Activated naive CD4-positive, alpha-beta T cell treated with anti-CD3 and anti-CD28 coated beads, Interleukin-2, amount 50 U/mL, for 72 hours (primary cell): ENCODE measurements at regions not wholly inside any gene's neighbourhood (a gene's known extent, or its start where the extent isn't known, plus 50 kb on each side); places are given as distances from the start of the nearest gene placed in this dataset.
"Not testable (repeated sequence)": the region's sequence is repeated elsewhere in the genome, so short reads cannot be mapped to it uniquely, and the experiment has no call there.

Experiments used
- ATAC-seq, 2 donors: fragments of 150-1000 bp; cut with Tn5 transposase; 2 replicates each; pipeline ENCODE4 v1.10.0; 2021; ENCODE audit warnings: mild to moderate bottlenecking in 2 of 2, moderate library complexity in 2 of 2
- DNase-seq, 2 donors: peaks; one replicate each; pipeline ENCODE4 v3.0.0; 2021 to 2022; ENCODE audit warnings: low spot score in 2 of 2
- H3K27ac Mint-ChIP-seq, 2 donors: one replicate each; pipeline ENCODE4 v1.8.0; 2022; ENCODE audit warnings: mild to moderate bottlenecking in 2 of 2, mixed read lengths in 2 of 2
- H3K36me3 Mint-ChIP-seq, 2 donors: one replicate each; pipeline ENCODE4 v1.8.0; 2022; ENCODE audit warnings: mixed read lengths in 2 of 2
- H3K9me3 Mint-ChIP-seq, 2 donors: one replicate each; pipeline ENCODE4 v1.8.0; 2022; ENCODE audit warnings: mixed read lengths in 2 of 2

DNA sequence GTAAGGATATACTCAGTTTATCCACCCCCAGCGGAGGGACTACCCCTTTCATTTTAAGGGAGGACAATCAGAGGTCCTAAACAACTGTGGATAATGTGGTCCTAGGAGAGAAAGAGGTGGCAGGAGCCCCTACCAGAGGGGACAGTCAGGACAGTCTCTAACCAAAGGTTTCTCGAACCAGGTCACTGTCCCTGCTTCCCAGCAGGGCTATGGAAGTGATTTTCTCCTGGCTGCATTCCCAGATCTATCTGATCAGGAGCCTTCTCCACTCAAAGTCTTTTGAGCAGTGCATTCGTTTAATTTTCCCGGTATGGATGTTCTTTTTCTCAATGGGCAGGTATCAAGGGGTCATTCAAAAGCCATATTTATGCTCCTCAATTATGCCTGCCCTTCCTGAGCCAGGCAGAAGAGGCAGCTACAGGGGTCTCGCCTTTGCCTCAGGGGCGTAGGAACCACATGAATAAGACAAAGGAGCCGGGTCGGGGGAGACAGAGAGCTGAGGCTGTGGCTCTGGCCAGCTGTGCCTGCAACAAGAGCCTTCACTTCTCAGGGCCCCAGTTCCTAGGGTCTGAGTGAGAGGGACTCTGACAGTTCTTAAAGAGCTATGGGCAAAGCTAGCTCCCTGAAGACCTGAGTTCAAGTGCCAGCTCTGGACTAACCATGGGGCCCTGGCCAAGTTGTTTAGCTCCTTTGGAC, 62.5 kb upstream of the DMRTB1 start:
- no peaks in the 10 kb centered on the region for H3K36me3 Mint-ChIP-seq
- no peaks in the 10 kb centered on the region for H3K9me3 Mint-ChIP-seq
- no peak overlapping the region for H3K27ac Mint-ChIP-seq
- no peak for DNase-seq
- no peak for ATAC-seq

DNA sequence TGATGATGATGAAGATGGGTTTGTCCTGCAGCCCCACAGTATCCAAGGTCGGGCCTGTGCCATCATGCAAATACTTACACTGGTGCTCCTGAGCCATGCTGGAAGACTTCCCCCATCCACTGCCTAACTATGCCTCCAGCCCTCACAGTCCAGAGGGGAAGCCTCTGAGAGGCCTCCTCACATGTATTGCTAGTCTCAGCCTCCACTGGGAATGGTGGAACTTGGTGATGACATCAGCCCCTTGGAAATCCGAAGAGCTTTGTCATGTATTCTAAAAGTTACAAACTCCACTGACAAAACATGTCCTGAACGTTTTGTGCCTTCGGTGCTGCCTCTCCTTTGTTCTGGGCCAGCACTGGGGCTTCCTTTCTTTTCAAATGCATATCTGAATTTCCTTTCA, 61.1 kb upstream of the DMRTB1 start:
- no peak for DNase-seq
- Mint-ChIP-seq H3K36me3 (no peaks in the 10 kb centered on the region), H3K27ac (no peak overlapping the region), H3K9me3 (no peaks in the 10 kb centered on the region)
- no peak for ATAC-seq

DNA sequence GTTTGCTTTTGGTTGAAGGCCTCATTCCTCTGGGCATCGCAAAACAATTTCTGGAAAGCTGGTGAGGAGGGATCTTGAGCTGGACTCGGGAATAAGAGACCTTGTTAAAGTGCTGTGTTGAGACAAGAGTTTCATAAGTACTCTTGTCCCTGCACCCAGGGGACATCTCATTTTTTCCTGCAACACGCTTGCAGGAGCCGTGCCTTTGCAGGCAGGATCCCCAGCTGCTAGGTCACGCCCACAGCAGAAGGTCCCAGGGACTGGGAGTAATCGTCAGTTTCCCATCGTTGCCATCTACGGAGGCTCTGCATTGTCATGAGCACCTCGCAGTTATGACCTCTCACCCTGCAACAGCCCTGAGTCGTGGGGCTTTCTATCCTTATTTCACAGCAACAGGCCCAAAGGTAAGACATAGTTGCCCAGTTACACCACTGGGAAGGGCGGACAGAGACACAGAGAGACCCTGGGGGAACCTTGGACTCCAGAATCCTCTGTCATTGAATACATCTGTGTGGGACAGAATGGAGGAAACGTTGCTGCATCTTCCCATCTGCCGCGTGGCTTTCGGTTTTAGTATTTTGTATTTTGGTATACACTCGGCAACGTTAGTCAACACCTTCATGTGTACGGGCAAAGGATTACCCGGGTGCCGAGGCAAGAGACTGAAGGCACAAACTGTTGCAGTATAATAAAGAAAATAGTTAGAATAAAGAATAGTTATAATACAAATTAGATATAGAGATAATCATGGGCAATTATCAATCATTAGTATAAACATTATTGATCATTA, 60.4 kb upstream of the DMRTB1 start:
- H3K9me3 Mint-ChIP-seq, result no peaks in the 10 kb centered on the region

DNA sequence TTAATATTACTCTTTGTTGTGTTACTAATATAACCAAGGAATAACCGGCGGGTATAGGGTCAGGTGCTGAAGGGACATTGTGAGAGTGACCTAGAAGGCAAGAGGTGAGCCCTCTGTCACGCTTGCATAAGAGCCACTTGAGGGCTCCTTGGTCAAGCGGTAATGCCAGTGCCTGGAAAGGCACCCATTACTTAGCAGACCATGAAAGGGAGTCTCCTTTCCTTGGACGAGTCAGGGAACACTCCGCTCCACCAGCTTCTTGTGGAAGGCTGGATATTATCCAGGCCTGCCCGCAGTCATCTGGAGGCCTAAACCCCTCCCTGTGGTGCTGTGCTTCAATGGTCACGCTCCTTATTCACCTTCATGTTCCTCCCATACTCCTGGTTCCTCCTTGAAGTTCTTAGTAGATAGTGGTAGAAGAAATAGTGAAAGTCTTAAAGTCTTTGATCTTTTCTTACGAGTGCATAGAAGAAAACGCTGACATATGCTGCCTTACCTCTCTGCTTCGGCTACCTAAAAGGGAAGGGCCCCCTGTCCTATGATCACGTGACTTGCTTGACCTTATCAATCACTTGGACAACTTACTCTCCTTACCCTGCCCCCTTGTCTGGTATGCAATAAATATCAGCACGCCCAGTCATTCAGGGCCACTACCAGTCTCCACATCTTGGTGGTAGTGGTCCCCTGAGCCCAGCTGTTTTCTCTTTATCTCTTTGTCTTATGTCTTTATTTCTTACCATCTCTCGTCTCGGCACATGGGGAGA, 59.6 kb upstream of the DMRTB1 start:
- not testable (repeated sequence) for H3K36me3 Mint-ChIP-seq, DNase-seq, H3K27ac Mint-ChIP-seq, H3K9me3 Mint-ChIP-seq, ATAC-seq

More for the DNA sequence above, 60.4 kb upstream of the DMRTB1 start:
- no peak for ATAC-seq
- Mint-ChIP-seq H3K27ac (peak overlapping the region in 1 of 2 donors; percentile 39), H3K36me3 (no peaks in the 10 kb centered on the region)
- DNase-seq, result no peak

DNA sequence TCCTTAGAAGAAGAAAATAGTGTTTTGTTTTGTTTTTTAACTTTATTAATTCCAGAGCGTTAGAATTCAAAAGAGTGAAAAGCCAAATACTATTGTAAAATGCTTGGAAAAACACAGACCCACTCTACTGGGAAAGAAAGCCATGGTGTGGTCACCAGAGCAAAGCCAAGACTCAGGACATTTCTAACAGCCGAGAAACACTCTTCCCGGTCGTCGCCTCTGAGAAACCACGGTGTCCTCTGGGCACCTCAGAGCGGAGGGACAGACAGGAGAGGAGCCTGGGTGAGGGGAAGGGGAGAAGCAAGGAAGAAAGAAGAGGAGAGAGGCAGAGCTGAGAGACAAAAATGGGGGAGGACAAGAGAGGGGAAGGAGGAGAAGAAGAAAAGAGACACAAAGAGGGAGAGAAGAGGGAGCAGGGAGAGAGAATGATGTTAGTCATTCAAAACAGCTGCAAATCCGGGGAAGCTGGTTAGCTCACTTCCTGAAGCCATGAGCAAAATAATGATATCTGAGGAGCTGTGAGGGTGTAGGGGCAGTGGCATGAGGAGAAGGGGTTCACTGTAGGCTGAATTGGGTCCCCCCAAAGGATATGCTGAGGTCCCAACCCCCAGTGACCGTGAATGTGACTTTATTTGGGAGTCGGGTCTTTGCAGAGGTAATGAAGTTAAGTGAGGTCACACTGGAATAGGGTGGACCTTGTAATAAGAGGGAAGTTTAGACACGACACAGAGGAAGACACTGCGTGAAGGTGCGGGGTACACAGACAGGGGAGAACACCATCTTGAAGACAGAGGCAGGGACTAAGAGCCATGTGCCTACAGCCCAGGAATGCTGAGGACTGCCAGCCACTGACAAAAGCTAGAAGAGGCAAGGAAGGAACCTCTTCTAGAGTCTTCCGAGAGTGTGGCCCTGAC, 58.2 kb upstream of the DMRTB1 start:
- ATAC-seq (no peak), DNase-seq (no peak)
- Mint-ChIP-seq H3K36me3 (no peaks in the 10 kb centered on the region), H3K27ac (no peak overlapping the region), H3K9me3 (no peaks in the 10 kb centered on the region)

DNA sequence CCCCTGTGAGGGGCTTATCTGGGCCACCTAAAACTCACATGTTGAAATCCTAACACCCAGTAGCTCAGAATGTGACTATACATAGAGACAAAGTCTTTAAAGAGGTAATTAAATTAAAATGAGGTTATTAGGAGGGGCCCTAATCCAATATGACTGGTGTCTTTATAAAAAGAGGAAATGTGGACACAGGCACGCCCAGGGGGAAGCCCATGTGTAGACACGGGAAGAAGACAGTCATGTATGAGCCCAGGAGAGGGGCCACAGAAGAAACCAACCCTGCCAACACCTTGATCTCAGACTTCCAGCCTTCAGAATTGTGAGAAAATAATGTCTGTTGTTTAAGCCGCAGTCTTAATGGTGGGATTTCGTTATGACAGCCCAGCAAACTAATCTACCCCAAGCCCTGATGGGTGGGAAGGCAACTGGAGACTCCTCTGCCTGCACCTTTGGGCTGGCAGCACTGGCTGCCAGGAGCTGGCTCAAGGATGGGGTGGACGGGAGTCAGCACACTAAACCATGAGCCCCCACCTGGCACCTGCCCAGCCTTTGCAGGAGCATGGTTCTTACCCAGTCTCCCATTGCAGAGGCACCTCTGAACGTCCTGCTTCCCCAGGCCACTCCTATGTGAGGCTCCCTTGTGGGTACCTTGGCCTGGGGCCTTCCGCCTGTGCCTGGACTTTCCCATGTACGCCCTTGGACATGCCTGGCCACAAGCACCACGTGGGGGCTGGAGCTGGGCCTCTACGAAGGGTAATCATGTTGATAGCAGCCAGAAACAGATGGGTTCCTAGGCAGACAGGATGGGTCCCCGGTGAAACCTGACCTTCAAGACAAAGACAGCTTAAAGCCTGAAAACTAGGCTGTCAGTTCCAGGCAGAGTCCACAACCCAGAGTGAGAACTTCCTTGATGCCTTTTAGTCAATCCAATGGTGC, 57.1 kb upstream of the DMRTB1 start:
- Mint-ChIP-seq H3K9me3 (no peaks in the 10 kb centered on the region), H3K36me3 (no peaks in the 10 kb centered on the region), H3K27ac (no peak overlapping the region)
- DNase-seq, result no peak
- ATAC-seq, result no peak

DNA sequence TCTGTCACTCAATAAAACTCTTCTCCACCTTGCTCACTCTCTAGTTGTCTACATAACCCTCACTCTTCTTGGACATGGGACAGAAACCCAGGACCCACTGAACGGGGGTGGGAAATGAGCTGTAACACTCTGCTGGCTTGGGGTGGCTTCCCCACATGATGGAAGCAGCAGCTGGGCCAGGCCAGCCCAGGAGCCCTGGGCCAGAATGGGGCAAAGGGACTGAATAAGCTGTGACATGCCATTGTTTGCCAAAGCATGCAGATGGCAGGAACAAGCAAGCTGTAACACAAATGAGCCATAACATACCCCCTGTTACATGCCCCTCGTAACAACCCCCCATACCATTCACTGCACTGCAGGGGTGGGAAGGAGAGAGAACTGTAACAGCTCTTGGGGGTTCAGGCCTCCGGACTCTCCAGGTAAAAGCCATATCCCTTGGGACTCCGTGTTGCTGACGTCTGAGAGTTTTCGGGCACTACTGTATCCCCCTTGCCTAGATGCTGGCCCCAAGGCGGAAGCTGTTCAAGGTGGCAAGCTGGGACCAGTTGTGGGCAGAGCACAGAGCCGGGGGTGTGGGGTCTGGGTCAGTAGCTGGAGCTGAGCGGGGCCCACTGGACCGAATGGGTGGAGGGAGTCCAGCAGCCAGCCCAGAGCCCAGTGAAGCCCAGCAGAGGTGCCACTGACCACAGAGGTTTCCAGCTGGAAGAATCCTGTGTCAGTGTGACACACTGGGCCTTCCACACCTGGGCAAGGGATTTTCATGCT, 56.1 kb upstream of the DMRTB1 start:
- H3K27ac Mint-ChIP-seq, result no peak overlapping the region
- DNase-seq (no peak), ATAC-seq (no peak)
- H3K9me3 Mint-ChIP-seq, result no peaks in the 10 kb centered on the region
- no peaks in the 10 kb centered on the region for H3K36me3 Mint-ChIP-seq

DNA sequence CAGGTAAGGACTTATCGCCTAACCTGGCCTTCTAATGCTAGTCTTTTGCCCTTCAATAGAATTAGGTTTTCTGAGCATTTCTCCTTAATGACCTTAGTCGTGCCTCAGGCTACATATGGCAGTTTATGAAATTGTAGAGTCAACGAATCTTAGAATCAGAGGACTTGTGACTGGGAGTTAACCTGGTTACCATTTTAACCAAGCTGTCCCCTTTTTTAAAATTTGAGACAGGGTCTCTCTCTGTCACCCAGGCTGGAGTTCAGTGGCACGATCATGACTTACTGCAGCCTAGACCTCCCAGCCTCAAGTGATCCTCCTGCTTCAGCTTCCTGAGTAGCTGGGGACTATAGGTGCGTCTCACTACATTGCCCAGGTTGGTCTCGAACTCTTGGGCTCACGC, 53.5 kb upstream of the DMRTB1 start:
- ATAC-seq, result no peak
- H3K9me3 Mint-ChIP-seq, result no peaks in the 10 kb centered on the region

DNA sequence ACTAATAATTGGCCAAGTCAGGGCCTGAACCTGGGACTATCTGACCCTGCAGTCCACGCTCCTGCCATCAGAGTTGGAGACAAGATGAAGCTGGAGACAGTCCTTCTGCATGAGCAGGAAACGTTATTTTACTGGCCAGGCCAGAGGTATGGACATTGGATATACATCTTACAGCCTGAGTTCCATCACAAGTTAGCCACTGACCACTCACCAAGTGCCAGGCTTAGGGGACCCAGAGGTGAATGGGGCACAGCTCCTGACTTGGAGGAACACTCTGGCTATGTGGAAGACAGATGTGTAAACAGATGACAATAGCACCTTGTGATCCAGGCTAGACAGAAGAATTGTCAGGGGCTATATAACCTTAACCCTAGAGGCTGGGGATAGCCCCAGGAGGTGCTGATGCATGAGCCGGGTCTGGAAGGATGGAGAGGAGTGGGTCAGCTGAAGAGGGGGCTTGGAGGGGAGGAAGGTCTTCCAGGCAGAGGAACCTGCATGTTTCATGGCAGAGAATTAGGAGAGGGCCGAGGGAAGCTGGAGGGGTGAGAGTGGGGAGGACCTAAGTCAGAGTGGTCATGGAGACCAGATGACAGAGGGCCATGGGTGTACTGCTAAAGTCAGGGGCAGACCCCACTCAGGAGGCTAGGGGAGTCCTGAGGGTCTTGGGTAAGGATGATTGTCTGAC, 52.5 kb upstream of the DMRTB1 start:
- H3K9me3 Mint-ChIP-seq, result no peaks in the 10 kb centered on the region
- ATAC-seq (no peak), DNase-seq (no peak)
- H3K36me3 Mint-ChIP-seq, result no peaks in the 10 kb centered on the region
- peak overlapping the region in 1 of 2 donors; percentile 46 for H3K27ac Mint-ChIP-seq

More for the DNA sequence above, 53.5 kb upstream of the DMRTB1 start:
- DNase-seq, result no peak
- H3K27ac Mint-ChIP-seq, result no peak overlapping the region
- no peaks in the 10 kb centered on the region for H3K36me3 Mint-ChIP-seq

DNA sequence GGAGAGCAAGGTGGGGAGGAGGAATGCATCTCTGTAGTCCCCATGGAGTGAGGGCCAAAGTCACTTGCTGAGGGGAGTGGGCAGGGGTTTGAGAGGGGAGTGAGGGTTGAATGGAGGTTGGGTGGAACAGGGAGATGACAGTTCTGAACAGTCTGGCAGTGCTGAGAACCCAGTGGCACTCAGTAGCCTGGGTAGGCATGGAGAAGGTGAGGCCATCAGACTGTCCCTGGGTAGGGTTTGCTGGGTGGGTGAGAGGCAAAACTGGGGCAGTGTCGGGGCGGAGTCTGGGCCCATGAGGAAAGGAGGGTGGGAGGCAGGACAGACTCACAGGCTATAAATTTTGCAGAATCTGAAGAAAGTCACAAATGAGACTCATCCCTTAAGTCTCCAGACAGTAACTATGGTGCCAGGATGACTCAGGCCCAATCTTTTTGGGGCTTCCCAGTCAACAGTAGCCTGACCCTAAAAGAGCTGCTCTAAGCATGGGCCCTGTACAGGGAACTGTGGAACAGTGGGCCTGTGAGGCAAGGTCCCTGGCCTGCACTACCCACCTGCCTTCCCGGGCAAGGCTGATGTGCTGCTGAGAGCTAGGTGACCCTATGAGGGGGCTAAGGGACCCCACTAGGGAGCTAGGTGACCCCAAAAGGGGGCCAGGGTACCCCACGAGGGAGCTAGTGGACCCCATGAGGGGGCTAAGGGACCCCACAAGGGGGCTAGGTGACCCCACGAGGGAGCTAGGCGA, 51.0 kb upstream of the DMRTB1 start:
- Mint-ChIP-seq H3K9me3 (no peaks in the 10 kb centered on the region), H3K27ac (peak overlapping the region; percentile 29 to 33), H3K36me3 (no peaks in the 10 kb centered on the region)
- ATAC-seq (no peak), DNase-seq (no peak)

DNA sequence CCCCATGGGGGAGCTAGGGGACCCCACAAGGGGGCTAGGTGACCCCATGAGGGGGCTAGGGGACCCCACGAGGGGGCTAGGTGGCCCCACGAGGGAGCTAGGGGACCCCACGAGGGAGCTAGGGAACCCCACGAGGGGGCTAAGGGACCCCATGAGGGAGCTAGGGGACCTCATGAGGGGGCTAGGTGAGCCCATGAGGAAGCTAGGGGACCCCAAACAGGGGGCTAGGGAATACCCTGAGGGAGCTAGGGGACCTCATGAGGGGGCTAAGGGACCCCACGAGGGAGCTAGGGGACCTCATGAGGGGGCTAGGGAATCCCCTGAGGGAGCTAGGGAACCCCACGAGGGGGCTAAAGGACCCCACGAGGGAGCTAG, 50.5 kb upstream of the DMRTB1 start:
- DNase-seq (no peak), ATAC-seq (no peak)
- Mint-ChIP-seq H3K27ac (no peak overlapping the region), H3K36me3 (no peaks in the 10 kb centered on the region), H3K9me3 (no peaks in the 10 kb centered on the region)

DNA sequence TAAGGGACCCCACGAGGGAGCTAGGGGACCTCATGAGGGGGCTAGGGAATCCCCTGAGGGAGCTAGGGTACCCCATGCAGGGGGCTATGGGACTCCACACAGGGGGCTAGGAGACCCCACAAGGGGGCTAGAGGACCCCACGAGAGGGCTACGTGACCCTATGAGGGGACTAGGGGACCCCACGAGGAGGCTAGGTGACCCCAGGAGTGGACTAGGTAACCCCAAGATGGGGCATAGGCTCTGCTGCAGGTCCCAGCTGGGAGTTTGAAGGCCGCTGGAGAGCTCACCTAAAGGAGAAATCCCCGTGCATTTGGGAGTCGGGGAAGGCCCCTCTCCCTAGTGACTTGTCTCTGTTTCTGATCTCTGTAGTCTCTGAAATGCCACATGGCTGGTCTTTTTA, 50.0 kb upstream of the DMRTB1 start:
- no peak for ATAC-seq

More for the DNA sequence above, 50.0 kb upstream of the DMRTB1 start:
- no peak for DNase-seq
- Mint-ChIP-seq H3K27ac (no peak overlapping the region), H3K9me3 (no peaks in the 10 kb centered on the region), H3K36me3 (no peaks in the 10 kb centered on the region)
